GM21381 (cell line): ENCODE measurements at regions not wholly inside any gene's neighbourhood (a gene's known extent, or its start where the extent isn't known, plus 50 kb on each side); places are given as distances from the start of the nearest gene placed in this dataset.
A peak's percentile ranks its signal among the peaks of the same experiment; 100 is the strongest.
"Not testable (repeated sequence)": the region's sequence is repeated elsewhere in the genome, so short reads cannot be mapped to it uniquely, and the experiment has no call there.

Experiments
- ATAC-seq: cut with Tn5 transposase; IDR thresholded peaks from one replicate; pipeline ENCODE4 v1.9.1; 2021; ENCODE audit warnings: mild to moderate bottlenecking, moderate library complexity; ENCODE audit not compliant: unreplicated experiment

DNA sequence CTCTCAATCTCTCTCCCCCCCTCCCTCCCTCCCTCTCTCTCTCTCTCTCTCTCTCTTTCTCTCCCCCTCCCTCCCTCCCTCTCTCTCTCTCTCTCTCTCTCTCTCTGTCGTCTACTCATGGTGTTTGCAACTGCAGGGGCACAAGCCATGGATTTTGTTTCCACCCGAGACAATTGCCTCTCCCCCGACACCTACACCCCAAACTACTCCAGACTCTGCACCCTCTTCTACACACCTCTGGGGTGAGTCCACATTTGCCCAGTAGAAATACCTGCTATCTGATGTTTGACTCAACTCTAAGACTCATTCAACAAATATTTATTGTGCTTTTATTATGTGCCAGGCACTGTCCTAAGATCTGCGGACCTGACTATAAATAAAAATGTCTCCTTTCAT, 93.7 kb downstream of the TMEM17 start:
- ATAC-seq = no peak

DNA sequence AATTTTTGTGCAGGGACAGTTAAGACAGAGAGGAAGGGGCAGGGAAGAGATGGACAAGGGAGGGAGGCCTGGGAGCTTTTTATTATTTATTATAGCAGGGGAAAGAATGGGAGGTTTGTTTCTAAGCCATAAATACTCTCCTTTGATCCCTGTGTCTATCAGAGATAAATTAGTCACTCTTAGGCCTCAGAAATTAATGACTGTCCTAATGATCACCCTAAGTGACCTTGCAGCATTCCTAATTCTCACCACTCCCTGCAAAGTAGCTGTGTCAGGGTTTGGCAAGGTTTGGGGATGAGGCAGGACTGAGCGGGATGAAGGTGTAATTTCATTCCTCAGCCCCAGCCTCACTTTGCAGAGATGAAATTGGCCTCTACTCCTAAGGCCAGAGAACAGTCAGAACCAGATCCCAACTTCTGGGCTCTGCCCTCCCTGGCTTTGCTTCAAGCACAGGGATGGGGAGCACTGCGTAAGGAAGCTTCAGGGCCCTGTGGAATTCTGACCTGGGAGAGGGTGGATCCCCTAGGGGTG, 95.0 kb downstream of the TMEM17 start:
- ATAC-seq = no peak

GRCh38 chr2:62410015-62410453, 96.0 kb downstream of the TMEM17 start:
- ATAC-seq = no peak

DNA sequence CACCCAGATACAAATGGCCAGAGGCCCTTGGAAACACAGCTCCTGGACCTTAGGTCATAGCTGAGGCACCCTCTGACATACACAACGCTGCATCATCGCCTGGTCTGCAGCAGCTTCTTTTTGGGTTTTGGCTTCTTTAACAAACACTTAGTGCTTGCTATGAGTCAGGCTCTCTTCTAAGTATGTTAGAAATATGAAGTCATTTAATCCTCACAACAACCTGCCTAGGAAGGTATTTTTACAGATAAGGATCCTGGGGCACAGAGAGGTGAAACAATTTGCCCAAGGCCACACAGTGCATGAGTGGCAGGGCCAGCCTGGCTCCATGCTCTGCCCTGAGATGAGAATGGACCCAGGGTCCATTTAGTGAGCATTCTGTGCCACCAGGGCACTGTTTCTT, 96.6 kb downstream of the TMEM17 start:
- no peak for ATAC-seq

- no peak for ATAC-seq
These were observed 97.7 kb downstream of the TMEM17 start for GRCh38 chr2:62408241-62408677.

- ATAC-seq = no peak
These were observed 98.2 kb downstream of the TMEM17 start for GRCh38 chr2:62407838-62408237.

- ATAC-seq = no peak
These were observed 98.6 kb downstream of the TMEM17 start for GRCh38 chr2:62407401-62407800.

GRCh38 chr2:62406573-62407043, 99.4 kb downstream of the TMEM17 start:
- peak; percentile 66 for ATAC-seq

DNA sequence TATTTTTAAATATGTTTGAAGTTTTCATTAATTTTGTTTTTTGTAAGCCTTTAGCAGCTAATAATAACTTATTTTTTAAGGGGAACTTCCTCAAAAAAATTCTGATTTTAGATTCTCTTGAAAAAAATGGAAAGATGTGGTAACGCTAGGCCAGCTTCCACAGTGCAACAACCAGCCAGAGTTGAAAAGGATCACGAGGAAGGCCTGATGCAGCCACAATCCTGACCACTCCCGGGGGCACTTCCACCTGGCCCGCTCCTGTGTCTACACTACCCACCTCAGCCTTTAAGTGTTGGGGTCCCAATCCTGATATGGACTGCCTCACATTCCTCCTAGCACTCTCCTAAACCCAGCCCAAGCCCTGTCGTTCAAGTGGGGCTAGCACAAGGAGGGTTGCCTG, 101.1 kb downstream of the TMEM17 start:
- ATAC-seq = no peak

DNA sequence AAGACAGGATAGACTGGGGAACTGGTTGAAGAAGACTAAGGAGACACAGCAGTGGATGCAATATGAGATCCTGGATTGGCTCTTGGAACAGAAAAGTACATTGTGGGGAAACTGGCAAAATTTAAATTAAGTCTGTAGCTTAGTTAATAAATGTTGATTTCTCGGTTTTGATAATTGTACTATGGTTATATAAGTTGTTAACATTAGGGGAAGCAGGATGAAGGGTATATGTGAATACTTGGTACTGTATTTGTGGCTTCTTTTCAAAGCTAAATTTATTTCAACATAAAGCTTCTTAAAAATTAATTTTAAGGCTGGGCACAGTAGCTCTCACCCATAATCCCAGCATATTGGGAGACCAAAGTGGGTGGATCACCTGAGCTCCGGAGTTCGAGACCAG, 103.8 kb downstream of the TMEM17 start:
- no peak for ATAC-seq

DNA sequence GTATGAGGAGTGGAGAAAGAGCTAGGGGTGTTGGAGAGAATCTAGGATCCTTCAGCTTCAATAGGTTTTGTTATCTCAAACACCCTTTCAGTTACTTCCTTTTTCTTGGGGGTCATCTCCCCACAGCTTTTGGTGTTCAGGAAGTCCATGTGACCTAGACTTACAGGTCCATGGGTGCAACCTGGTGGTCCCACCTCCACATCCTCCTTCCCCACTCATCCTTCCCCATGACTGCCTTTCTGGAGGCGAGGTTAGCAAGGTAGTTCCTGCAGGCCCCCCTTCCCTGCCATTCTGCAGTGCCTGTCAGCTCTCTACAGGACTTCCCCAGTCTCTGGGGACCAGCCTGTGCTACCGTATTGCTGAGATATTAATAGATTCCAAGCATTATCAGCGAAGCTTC, 107.6 kb downstream of the TMEM17 start:
- ATAC-seq = no peak

DNA sequence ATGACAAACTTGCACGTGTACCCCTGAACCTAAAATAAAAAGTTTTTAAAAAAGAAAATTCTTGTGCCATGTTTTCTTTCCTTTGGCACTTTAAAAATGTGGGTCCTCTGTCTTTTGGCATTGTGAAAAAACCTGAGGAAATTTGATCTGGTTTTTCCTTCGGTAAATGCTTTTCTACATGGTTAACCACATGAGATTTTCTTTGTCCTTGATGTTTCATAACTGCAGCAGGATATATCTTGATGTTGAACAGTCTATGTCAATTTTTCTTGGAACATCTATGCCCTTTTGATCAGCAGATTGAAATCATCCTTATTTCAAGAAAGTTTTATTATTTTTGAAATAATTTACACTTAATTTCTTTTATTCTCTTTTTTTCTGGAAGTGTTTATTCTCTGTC, 109.1 kb downstream of the TMEM17 start:
- ATAC-seq = no peak

GRCh38 chr2:62393293-62393692, 112.7 kb downstream of the TMEM17 start:
- ATAC-seq = no peak

GRCh38 chr2:62391696-62392095, 114.3 kb downstream of the TMEM17 start:
- no peak for ATAC-seq

GRCh38 chr2:62386378-62386777, 119.6 kb downstream of the TMEM17 start:
- ATAC-seq = not testable (repeated sequence)

GRCh38 chr2:62383846-62384245, 122.1 kb downstream of the TMEM17 start:
- ATAC-seq = no peak

GRCh38 chr2:62382757-62383156, 123.2 kb downstream of the TMEM17 start:
- no peak for ATAC-seq

DNA sequence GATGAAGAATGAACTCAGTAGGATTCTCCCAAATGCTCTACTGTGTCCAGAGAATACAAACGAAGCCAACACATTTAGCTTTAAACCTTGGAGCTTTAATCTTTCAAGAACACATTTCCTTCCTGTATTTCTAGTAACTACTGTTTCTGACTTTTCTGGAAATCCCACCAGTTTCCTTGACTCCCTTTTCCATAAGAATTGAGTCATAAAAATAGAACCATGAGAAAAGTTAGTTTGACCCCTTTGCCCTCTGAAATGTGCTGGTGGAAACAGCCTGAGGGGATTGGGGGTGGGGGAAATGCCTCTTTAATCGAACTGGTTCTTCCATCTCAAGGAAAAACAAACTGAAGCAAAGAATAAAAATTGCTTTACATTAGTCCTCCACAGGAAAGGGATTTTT, 123.9 kb downstream of the TMEM17 start:
- ATAC-seq = no peak

- ATAC-seq = no peak
These were observed 124.3 kb downstream of the TMEM17 start for GRCh38 chr2:62381656-62382055.

DNA sequence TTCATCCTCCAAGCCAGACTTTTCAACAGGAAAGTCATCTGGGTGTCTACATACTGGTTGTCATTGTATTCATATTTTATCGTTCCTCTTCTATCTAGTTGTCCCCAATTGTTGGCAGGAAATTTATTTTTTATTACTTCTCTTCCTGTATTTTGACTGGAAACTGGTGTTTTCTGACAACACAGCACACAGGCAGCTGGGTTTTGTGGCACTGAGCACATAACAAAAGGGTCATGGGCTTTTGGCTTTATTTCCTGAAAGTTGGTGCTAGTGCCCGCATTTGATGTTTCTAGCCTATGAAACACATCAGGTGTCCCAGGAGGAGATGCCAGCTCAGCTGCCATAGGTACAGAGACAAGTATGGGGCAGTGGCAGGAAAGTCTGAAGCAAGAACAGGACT, 126.4 kb downstream of the TMEM17 start:
- no peak for ATAC-seq

DNA sequence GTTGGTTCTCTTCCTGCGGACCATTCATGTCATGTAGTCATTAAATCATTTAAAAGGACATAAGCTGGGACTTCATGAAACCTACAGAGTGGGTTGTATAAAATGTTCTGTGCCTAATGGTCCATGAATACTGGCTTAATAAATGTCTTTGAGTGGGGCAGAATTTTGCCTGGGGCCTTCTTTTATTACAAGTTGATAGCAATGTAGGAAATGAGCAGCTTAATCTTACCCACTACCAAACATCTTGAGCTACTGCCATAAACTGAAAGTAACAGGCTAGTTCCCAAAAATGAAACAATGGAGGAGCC, 130.9 kb downstream of the TMEM17 start:
- no peak for ATAC-seq

DNA sequence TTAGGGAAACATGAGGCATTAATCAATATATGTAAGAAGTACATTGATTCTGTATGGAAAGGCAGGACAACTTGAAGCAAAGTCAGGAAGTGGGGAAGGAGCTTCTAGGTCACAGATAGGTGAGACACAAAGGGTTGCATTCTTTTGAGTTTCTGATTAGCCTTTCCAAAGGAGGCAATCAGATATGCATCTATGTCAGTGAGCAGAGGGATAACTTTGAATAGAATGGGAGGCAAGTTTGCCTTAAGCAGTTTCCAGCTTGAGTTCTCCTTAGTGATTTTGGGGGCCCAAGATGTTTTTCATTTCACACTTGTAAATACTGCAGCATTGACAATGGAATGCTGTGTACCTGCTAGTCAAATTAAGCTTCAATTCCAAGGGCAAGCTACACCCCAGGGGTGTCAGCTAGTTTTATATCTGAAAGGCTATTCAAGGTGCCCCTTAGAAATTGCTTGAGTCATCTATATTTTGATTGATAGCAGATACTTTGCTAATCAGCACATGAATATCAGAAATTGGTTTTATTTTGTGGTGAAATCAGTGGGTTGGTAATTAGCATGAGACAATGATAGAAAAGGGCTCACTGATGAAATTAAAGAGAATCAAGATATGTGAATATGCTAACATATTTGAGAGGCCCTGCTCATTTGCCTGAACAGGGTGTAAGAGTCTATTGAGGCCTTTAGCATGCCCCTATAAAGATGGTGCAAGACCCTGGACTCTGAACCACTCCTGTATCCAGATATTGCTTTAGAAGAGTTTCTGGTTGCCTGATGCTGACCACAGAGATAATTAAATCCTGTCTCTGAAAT, 131.5 kb downstream of the TMEM17 start:
- no peak for ATAC-seq

- ATAC-seq = no peak
These were observed 133.2 kb downstream of the TMEM17 start for GRCh38 chr2:62372824-62373223.
